ENCODE measurements at regions not wholly inside any gene's neighbourhood (a gene's known extent, or its start where the extent isn't known, plus 50 kb on each side); places are given as distances from the start of the nearest gene placed in this dataset.
"Not testable (repeated sequence)": the region's sequence is repeated elsewhere in the genome, so short reads cannot be mapped to it uniquely, and the experiment has no call there.

GRCh38 chr3:125681146-125681545 is 85.8 kb upstream of the OSBPL11 start:
- no peak overlapping the region for H3K4me3 ChIP-seq (ENCODE audit: low read depth, low read length)
- ChIA-PET POLR2A (no interaction called here), CTCF (no interaction called here)
- no peak for DNase-seq (ENCODE audit: low read depth, low spot score)
- TF ChIP-seq, protein P1, sequence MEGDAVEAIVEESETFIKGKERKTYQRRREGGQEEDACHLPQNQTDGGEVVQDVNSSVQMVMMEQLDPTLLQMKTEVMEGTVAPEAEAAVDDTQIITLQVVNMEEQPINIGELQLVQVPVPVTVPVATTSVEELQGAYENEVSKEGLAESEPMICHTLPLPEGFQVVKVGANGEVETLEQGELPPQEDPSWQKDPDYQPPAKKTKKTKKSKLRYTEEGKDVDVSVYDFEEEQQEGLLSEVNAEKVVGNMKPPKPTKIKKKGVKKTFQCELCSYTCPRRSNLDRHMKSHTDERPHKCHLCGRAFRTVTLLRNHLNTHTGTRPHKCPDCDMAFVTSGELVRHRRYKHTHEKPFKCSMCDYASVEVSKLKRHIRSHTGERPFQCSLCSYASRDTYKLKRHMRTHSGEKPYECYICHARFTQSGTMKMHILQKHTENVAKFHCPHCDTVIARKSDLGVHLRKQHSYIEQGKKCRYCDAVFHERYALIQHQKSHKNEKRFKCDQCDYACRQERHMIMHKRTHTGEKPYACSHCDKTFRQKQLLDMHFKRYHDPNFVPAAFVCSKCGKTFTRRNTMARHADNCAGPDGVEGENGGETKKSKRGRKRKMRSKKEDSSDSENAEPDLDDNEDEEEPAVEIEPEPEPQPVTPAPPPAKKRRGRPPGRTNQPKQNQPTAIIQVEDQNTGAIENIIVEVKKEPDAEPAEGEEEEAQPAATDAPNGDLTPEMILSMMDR (IDR thresholded peaks at IDR 0.05; ENCODE audit: insufficient read depth, low read length, missing control alignments): no peak

- H3K4me3 ChIP-seq (ENCODE audit: low read depth, low read length); CTCF ChIA-PET; POLR2A ChIA-PET; DNase-seq (ENCODE audit: low read depth, low spot score): not testable (repeated sequence)
Measured at GRCh38 chr3:125681906-125682305, 86.6 kb upstream of the OSBPL11 start.

- POLR2A ChIA-PET; H3K4me3 ChIP-seq (ENCODE audit: low read depth, low read length); CTCF ChIA-PET: not testable (repeated sequence)
- DNase-seq (ENCODE audit: low read depth, low spot score): peak; percentile 17
Measured at GRCh38 chr3:125682610-125683009, 87.3 kb upstream of the OSBPL11 start.

GRCh38 chr3:125683067-125683829 is 88.0 kb upstream of the OSBPL11 start:
- TF ChIP-seq, protein P1 (IDR thresholded peaks at IDR 0.05; ENCODE audit: insufficient read depth, low read length, missing control alignments): no peak
- POLR2A ChIA-PET: no interaction called here
- DNase-seq (ENCODE audit: low read depth, low spot score): no peak
- CTCF ChIA-PET: no interaction called here
- no peak overlapping the region for H3K4me3 ChIP-seq (ENCODE audit: low read depth, low read length)

- DNase-seq (ENCODE audit: low read depth, low spot score): no peak
- no peak overlapping the region for H3K4me3 ChIP-seq (ENCODE audit: low read depth, low read length)
- POLR2A ChIA-PET: no interaction called here
Measured at GRCh38 chr3:125684199-125684598, 88.9 kb upstream of the OSBPL11 start.

GRCh38 chr3:125685741-125686140 is 90.4 kb upstream of the OSBPL11 start:
- POLR2A ChIA-PET; CTCF ChIA-PET; DNase-seq (ENCODE audit: low read depth, low spot score); H3K4me3 ChIP-seq (ENCODE audit: low read depth, low read length): not testable (repeated sequence)

More at GRCh38 chr3:125684199-125684598, 88.9 kb upstream of the OSBPL11 start:
- CTCF ChIA-PET: no interaction called here
- TF ChIP-seq, protein P1 (IDR thresholded peaks at IDR 0.05; ENCODE audit: insufficient read depth, low read length, missing control alignments): no peak

- TF ChIP-seq, protein P1 (IDR thresholded peaks at IDR 0.05; ENCODE audit: insufficient read depth, low read length, missing control alignments): no peak
Measured at GRCh38 chr3:125692361-125692760, 97.1 kb upstream of the OSBPL11 start.

DNA sequence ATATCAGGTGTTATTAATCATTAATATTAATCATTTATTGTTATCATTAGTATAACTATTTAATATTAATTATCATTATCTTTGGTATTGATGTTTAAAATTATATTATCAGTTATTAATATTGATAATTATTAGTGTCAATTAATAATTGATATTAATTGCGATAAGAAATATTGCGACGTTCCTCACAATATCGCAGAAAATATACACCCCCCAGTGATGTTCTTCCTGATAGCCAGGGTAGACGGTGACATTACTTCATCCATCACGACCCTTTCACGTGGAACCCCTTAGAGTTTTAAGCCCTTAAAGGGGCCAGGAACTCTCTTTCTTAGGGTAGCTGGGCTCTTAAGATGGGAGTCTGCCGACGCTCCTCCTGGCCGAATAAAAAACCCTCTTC is 98.6 kb upstream of the OSBPL11 start:
- no peak overlapping the region for H3K4me3 ChIP-seq (ENCODE audit: low read depth, low read length)
- TF ChIP-seq, protein P1 (IDR thresholded peaks at IDR 0.05; ENCODE audit: insufficient read depth, low read length, missing control alignments): no peak
- ChIA-PET POLR2A (no interaction called here), CTCF (no interaction called here)
- no peak for DNase-seq (ENCODE audit: low read depth, low spot score)

More at GRCh38 chr3:125692361-125692760, 97.1 kb upstream of the OSBPL11 start:
- no peak overlapping the region for H3K4me3 ChIP-seq (ENCODE audit: low read depth, low read length)
- POLR2A ChIA-PET: no interaction called here
- no peak for DNase-seq (ENCODE audit: low read depth, low spot score)
- CTCF ChIA-PET: no interaction called here

Data from AG04449 (cell line).